ENCODE measurements at regions not wholly inside any gene's neighbourhood (a gene's known extent, or its start where the extent isn't known, plus 50 kb on each side); places are given as distances from the start of the nearest gene placed in this dataset.

GRCh38 chr2:183919926-183920325, 678.4 kb upstream of the ZNF804A start (continued):
- no peak for TF ChIP-seq REST (IDR thresholded peaks at IDR 0.05; ENCODE audit: borderline replicate concordance)
- TF ChIP-seq REST (CRISPR knock-in tag; IDR thresholded peaks at IDR 0.05; ENCODE audit: low read depth) = no peak
- no peak for TF ChIP-seq DPF2 (IDR thresholded peaks at IDR 0.05)

- Histone ChIP-seq H3K4me2 (ENCODE audit: insufficient read depth, low read length) (no peak overlapping the region), H3K27me3 (ENCODE audit: control insufficient read depth in 2 of 2, insufficient read depth in 2 of 2, low read length in 2 of 2) (no peaks in the 10 kb centered on the region), H3K9ac (ENCODE audit: insufficient read depth in 1 of 2, low read depth in 2 of 2, low read length in 2 of 2) (no peak overlapping the region), H3K79me2 (ENCODE audit: control insufficient read depth, insufficient read depth, low read length) (no peaks in the 10 kb centered on the region), H3K36me3 (ENCODE audit: control insufficient read depth, insufficient read depth, low read length) (no peaks in the 10 kb centered on the region), H3K9me1 (ENCODE audit: control insufficient read depth, insufficient read depth, low read length) (no peaks in the 10 kb centered on the region), H3K9me3 (replicated peaks; ENCODE audit: control insufficient read depth, insufficient read depth, low read depth, low read length) (no peaks in the 10 kb centered on the region), H3K4me3 (no peak overlapping the region), H3K27ac (ENCODE audit: extremely low read depth, low read depth, low read length) (no peak overlapping the region), H4K20me1 (replicated peaks; ENCODE audit: control insufficient read depth, insufficient read depth, low read length) (no peaks in the 10 kb centered on the region), H3K4me1 (replicated peaks in 1 of 2; ENCODE audit: control insufficient read depth in 2 of 2, insufficient read depth in 2 of 2, low read length in 2 of 2) (no peaks in the 10 kb centered on the region), H2AFZ (ENCODE audit: low read depth, low read length) (no peak overlapping the region)
- 4% methylated on average over 1 of the region's 1 CpG for WGBS (ENCODE audit: insufficient coverage, low coverage, missing lambda C conversion rate)
- ATAC-seq (no peak), DNase-seq (ENCODE audit: extremely low read depth in 1 of 4, low spot score in 3 of 4) (no peak), FAIRE-seq (no peak)
- in situ Hi-C loops (cut with MboI) (no loop called here), intact Hi-C loops (cut with micrococcal nuclease) (no loop called here)
- ChIA-PET POLR2A (no interaction called here), CTCF (ENCODE audit: low intra/inter-chr PET ratio) (no interaction called here)
- no TSS peak for BruUV-seq (replicated peaks)
- TF ChIP-seq ELF1 (tag; IDR thresholded peaks at IDR 0.05) (no peak), NKRF (IDR thresholded peaks at IDR 0.05; ENCODE audit: borderline replicate concordance) (no peak), ZNF655 (CRISPR knock-in tag; IDR thresholded peaks at IDR 0.05) (no peak), ZNF134 (CRISPR knock-in tag; conservative IDR thresholded peaks at IDR 0.05) (no peak), CEBPB (tag; IDR thresholded peaks at IDR 0.05) (peak; percentile 92), NFIC (IDR thresholded peaks at IDR 0.05) (no peak), TRIM25 (IDR thresholded peaks at IDR 0.05; ENCODE audit: borderline replicate concordance) (no peak)
These were observed 673.0 kb upstream of the ZNF804A start for GRCh38 chr2:183925281-183925680.
